A549 (cell line): ENCODE measurements at regions not wholly inside any gene's neighbourhood (a gene's known extent, or its start where the extent isn't known, plus 50 kb on each side); places are given as distances from the start of the nearest gene placed in this dataset.

Experiments used
- ATAC-seq, 2 experiments: fragments of 200-7000 bp in 1 of 2; fragments of >200 bp in 1 of 2; cut with Nextera tagmentation in 1 of 2; cut with Tn5 transposase in 1 of 2; 3 replicates each; pipeline versions ENCODE4 v1.8.0 to v1.9.1; 2018 to 2020; ENCODE audit warnings: mild to moderate bottlenecking in 1 of 2, moderate library complexity in 1 of 2
- CTCF ChIA-PET: fragments of 300-600 bp; sonication (Branson Sonifier 250); formaldehyde crosslinking; extraction: SDS; loops from one replicate; lab custom pipeline; 2021; ENCODE audit warnings: antibody characterized with exemption, inconsistent platforms; lab: Yijun Ruan, JAX
- POLR2A ChIA-PET: fragments of 350-600 bp; formaldehyde crosslinking; extraction: SDS; loops from one replicate; lab custom pipeline; 2021; ENCODE audit warnings: antibody characterized with exemption, inconsistent platforms; lab: Yijun Ruan, JAX
- DNase-seq, 2 experiments: peaks; one replicate each; pipeline versions ENCODE4 v3.0.0 to v3.0.0-alpha.2; 2011 to 2016; ENCODE audit warnings: low read depth in 1 of 2, low spot score in 1 of 2
- FAIRE-seq: peaks from 2 replicates; lab custom pipeline; 2011; peaks lifted over from hg19 to GRCh38; lab: Jason Lieb, UNC
- H3K27ac ChIP-seq, 2 experiments: fragments of >200 bp; sonication (Bioruptor Twin); formaldehyde crosslinking; 3 replicates each; pipeline ENCODE4 v1.5.1; 2016 to 2017
- H3K4me1 ChIP-seq: fragments of >200 bp; sonication (Bioruptor Twin); formaldehyde crosslinking; 3 replicates; pipeline ENCODE4 v1.6.1; 2016
- H3K4me2 ChIP-seq: fragments of >200 bp; sonication (Bioruptor Twin); formaldehyde crosslinking; 3 replicates; pipeline ENCODE4 v1.6.1; 2016
- H3K4me3 ChIP-seq: fragments of >200 bp; sonication (Bioruptor Twin); formaldehyde crosslinking; 3 replicates; pipeline ENCODE4 v1.5.1; 2016
- H3K9me3 ChIP-seq: fragments of >200 bp; sonication (Bioruptor Twin); formaldehyde crosslinking; 3 replicates; pipeline ENCODE4 v1.6.1; 2016
- BHLHE40 ChIP-seq: IDR thresholded peaks from 2 replicates; pipeline ENCODE4 v1.6.1; 2012; ENCODE audit warnings: low read depth, low read length, inconsistent platforms
- EHF ChIP-seq: fragments of 250-450 bp; sonication (Bioruptor Pico); IDR thresholded peaks from 2 replicates; pipeline ENCODE4 v1.5.0; 2020; ENCODE audit warnings: mild to moderate bottlenecking
- ESRRA ChIP-seq: fragments of 150-350 bp; IDR thresholded peaks from 2 replicates; pipeline ENCODE4 v1.6.1; 2014; ENCODE audit warnings: mild to moderate bottlenecking, low read length, borderline replicate concordance
- FOSB ChIP-seq: fragments of 250-450 bp; sonication (Bioruptor Pico); IDR thresholded peaks from 2 replicates; pipeline ENCODE4 v1.5.0; 2020; ENCODE audit warnings: mild to moderate bottlenecking, moderate library complexity
- FOSL2 ChIP-seq, 2 experiments: fragments of 450-650 bp in 1 of 2; fragments of >200 bp in 1 of 2; sonication (Bioruptor Twin) in 1 of 2; formaldehyde crosslinking; IDR thresholded peaks; 2 replicates each; pipeline versions ENCODE4 v1.5.0 to v1.6.1; 2016 to 2020; ENCODE audit warnings: mild to moderate bottlenecking in 1 of 2, moderate library complexity in 1 of 2
- HOXB5 ChIP-seq: fragments of 250-450 bp; sonication (Bioruptor Pico); IDR thresholded peaks from 2 replicates; pipeline ENCODE4 v1.5.0; 2020; ENCODE audit warnings: mild to moderate bottlenecking, moderate library complexity
- MAFK ChIP-seq: fragments of 450-650 bp; IDR thresholded peaks from 2 replicates; pipeline ENCODE4 v1.6.1; 2014; ENCODE audit not compliant: partially characterized antibody
- NPAS2 ChIP-seq: fragments of 250-450 bp; sonication (Bioruptor Pico); IDR thresholded peaks from 2 replicates; pipeline ENCODE4 v1.8.0; 2022; ENCODE audit warnings: mild to moderate bottlenecking, moderate library complexity, borderline replicate concordance
- POLR2A ChIP-seq: IDR thresholded peaks from 2 replicates; pipeline ENCODE4 v1.6.1; 2012; ENCODE audit warnings: mild to moderate bottlenecking, low read length
- RARB ChIP-seq: fragments of 250-450 bp; sonication (Bioruptor Pico); IDR thresholded peaks from 2 replicates; pipeline ENCODE4 v1.8.0; 2021; ENCODE audit warnings: mild to moderate bottlenecking, moderate library complexity
- RNF2 ChIP-seq: fragments of 200-600 bp; sonication (generic); IDR thresholded peaks from 2 replicates; pipeline ENCODE4 v1.6.1; 2016; ENCODE audit warnings: low read depth, mild to moderate bottlenecking, antibody characterized with exemption, moderate library complexity, borderline replicate concordance
- TP53 ChIP-seq: fragments of 250-450 bp; sonication (Bioruptor Pico); IDR thresholded peaks from 2 replicates; pipeline ENCODE4 v1.5.0; 2021; ENCODE audit warnings: mild to moderate bottlenecking, moderate library complexity
- ZC3H11A ChIP-seq: fragments of 450-650 bp; IDR thresholded peaks from 2 replicates; pipeline ENCODE4 v1.6.1; 2014; ENCODE audit warnings: antibody characterized with exemption, mild to moderate bottlenecking
- ZFP36 ChIP-seq: fragments of 450-650 bp; IDR thresholded peaks from 2 replicates; pipeline ENCODE4 v1.6.1; 2014; ENCODE audit warnings: borderline replicate concordance; ENCODE audit not compliant: partially characterized antibody
- ZNF302 ChIP-seq: fragments of 250-450 bp; sonication (Bioruptor Pico); IDR thresholded peaks from 2 replicates; pipeline ENCODE4 v1.9.0; 2021; ENCODE audit warnings: inconsistent platforms, mild to moderate bottlenecking, moderate library complexity
- WGBS: methylation state at CpG from one replicate; pipeline ENCODE4 v1.1.6; 2017; ENCODE audit errors: missing lambda C conversion rate; 5-methylcytosine and 5-hydroxymethylcytosine counted together
- TF ChIP-seq, protein P1 (sequence below): fragments of 250-450 bp; sonication (Bioruptor Pico); IDR thresholded peaks from 2 replicates; pipeline ENCODE4 v1.5.0; 2021; ENCODE audit warnings: mild to moderate bottlenecking, moderate library complexity, borderline replicate concordance
- TF ChIP-seq, protein P2 (sequence below): IDR thresholded peaks from 2 replicates; pipeline ENCODE4 v1.6.1; 2012; ENCODE audit warnings: low read depth, borderline replicate concordance
- TF ChIP-seq, protein P3 (sequence below): fragments of >200 bp; sonication (Bioruptor Twin); formaldehyde crosslinking; IDR thresholded peaks from 3 replicates; pipeline ENCODE4 v1.6.1; 2016

DNA sequence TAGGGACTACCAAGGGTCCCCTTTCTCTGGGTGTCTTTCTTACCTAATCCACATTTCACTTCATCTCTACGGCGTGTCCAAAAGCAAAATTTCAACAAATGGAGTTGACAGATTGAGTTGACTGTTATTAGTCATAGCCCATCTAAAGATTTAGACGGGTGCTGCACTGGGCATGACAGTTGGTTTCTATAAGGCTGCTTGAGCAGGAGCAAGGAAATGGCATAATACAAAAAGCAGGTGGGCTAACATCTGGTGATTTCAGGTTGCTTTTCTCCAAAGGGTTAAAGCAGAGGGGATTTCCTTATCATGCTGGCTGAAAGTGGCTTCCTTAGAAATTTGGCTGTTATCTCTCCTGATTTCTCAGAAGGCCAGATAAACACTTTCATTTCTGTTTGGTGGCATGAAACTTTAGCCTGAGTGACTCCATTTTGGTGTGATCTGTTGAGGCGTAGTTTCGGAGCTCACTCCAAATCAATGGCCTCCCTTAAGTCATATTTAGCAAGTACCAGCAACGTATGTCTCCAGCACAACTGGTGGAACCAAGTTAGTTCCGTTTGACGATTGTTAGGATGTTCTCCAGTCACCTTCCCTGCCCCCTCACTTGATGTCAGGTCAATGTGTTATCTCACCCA lies 440.4 kb downstream of the FGF9 start:
- ATAC-seq (no peak), FAIRE-seq (no peak), DNase-seq (no peak)
- H3K9me3 ChIP-seq: no peaks in the 10 kb centered on the region
- 53% methylated on average over 8 of the region's 8 CpGs for WGBS
- no peak overlapping the region for H3K4me3 ChIP-seq
- no peak overlapping the region for H3K27ac ChIP-seq
- TF ChIP-seq FOSB (CRISPR knock-in tag): no peak
- no peak for TF ChIP-seq TP53 (CRISPR knock-in tag)
- TF ChIP-seq ZFP36: no peak
- TF ChIP-seq, protein P1, sequence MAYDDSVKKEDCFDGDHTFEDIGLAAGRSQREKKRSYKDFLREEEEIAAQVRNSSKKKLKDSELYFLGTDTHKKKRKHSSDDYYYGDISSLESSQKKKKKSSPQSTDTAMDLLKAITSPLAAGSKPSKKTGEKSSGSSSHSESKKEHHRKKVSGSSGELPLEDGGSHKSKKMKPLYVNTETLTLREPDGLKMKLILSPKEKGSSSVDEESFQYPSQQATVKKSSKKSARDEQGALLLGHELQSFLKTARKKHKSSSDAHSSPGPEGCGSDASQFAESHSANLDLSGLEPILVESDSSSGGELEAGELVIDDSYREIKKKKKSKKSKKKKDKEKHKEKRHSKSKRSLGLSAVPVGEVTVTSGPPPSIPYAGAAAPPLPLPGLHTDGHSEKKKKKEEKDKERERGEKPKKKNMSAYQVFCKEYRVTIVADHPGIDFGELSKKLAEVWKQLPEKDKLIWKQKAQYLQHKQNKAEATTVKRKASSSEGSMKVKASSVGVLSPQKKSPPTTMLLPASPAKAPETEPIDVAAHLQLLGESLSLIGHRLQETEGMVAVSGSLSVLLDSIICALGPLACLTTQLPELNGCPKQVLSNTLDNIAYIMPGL: no peak
- TF ChIP-seq ESRRA: no peak
- TF ChIP-seq HOXB5 (CRISPR knock-in tag): no peak
- TF ChIP-seq FOSL2 (IDR thresholded peaks at IDR 0.05): no peak
- no peak for TF ChIP-seq FOSL2 (CRISPR knock-in tag; IDR thresholded peaks at IDR 0.05)
- TF ChIP-seq, protein P2, sequence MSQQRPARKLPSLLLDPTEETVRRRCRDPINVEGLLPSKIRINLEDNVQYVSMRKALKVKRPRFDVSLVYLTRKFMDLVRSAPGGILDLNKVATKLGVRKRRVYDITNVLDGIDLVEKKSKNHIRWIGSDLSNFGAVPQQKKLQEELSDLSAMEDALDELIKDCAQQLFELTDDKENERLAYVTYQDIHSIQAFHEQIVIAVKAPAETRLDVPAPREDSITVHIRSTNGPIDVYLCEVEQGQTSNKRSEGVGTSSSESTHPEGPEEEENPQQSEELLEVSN: no peak
- TF ChIP-seq ZC3H11A: no peak
- TF ChIP-seq BHLHE40: no peak
- TF ChIP-seq POLR2A: no peak
- H3K4me1 ChIP-seq: no peaks in the 10 kb centered on the region; the same call in 2 of the 3 replicates
- H3K4me2 ChIP-seq: no peak overlapping the region
- POLR2A ChIA-PET: no interaction called here
- CTCF ChIA-PET: no interaction called here

GRCh38 chr13:22111961-22112360 lies 441.1 kb downstream of the FGF9 start:
- 64% methylated on average over 11 of the region's 11 CpGs for WGBS
- POLR2A ChIA-PET: no interaction called here
- H3K4me2 ChIP-seq: no peak overlapping the region
- ATAC-seq: no peak
- no peaks in the 10 kb centered on the region; the same call in 2 of the 3 replicates for H3K4me1 ChIP-seq
- no peak overlapping the region for H3K27ac ChIP-seq
- CTCF ChIA-PET: no interaction called here
- H3K9me3 ChIP-seq: no peaks in the 10 kb centered on the region
- H3K4me3 ChIP-seq: no peak overlapping the region
- DNase-seq: no peak
- no peak for FAIRE-seq
- TF ChIP-seq, protein P1: no peak
- TF ChIP-seq TP53 (CRISPR knock-in tag) (no peak), EHF (CRISPR knock-in tag) (no peak), ZC3H11A (no peak), MAFK (no peak), ZNF302 (CRISPR knock-in tag) (no peak)
- TF ChIP-seq, all 56 proteins: peak for 0

GRCh38 chr13:22112956-22113745 lies 442.3 kb downstream of the FGF9 start:
- TF ChIP-seq RNF2 (no peak), FOSB (CRISPR knock-in tag) (no peak), NPAS2 (CRISPR knock-in tag) (no peak), RARB (CRISPR knock-in tag) (no peak)
- TF ChIP-seq, protein P3, sequence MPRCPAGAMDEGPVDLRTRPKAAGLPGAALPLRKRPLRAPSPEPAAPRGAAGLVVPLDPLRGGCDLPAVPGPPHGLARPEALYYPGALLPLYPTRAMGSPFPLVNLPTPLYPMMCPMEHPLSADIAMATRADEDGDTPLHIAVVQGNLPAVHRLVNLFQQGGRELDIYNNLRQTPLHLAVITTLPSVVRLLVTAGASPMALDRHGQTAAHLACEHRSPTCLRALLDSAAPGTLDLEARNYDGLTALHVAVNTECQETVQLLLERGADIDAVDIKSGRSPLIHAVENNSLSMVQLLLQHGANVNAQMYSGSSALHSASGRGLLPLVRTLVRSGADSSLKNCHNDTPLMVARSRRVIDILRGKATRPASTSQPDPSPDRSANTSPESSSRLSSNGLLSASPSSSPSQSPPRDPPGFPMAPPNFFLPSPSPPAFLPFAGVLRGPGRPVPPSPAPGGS: no peak

More at GRCh38 chr13:22112956-22113745, 442.3 kb downstream of the FGF9 start:
- H3K27ac ChIP-seq: no peak overlapping the region
- ChIA-PET CTCF (no interaction called here), POLR2A (no interaction called here)
- H3K9me3 ChIP-seq: no peaks in the 10 kb centered on the region
- H3K4me2 ChIP-seq: no peak overlapping the region
- ATAC-seq: no peak
- H3K4me3 ChIP-seq: no peak overlapping the region
- DNase-seq: no peak
- no peaks in the 10 kb centered on the region; the same call in 2 of the 3 replicates for H3K4me1 ChIP-seq
- whole genome bisulfite sequencing: 61% methylated on average over 11 of the region's 11 CpGs
- FAIRE-seq: no peak
